AG20443 (cell line): ENCODE measurements at regions not wholly inside any gene's neighbourhood (a gene's known extent, or its start where the extent isn't known, plus 50 kb on each side); places are given as distances from the start of the nearest gene placed in this dataset.
"Not testable (repeated sequence)": the region's sequence is repeated elsewhere in the genome, so short reads cannot be mapped to it uniquely, and the experiment has no call there.

Source experiments
- DNase-seq: peaks from one replicate; pipeline ENCODE4 v3.0.0; 2012; ENCODE audit warnings: low spot score, mixed read lengths

- DNase-seq: no peak
Observed at GRCh38 chr2:52294628-52295027, 1262.7 kb upstream of the NRXN1 start.

DNA sequence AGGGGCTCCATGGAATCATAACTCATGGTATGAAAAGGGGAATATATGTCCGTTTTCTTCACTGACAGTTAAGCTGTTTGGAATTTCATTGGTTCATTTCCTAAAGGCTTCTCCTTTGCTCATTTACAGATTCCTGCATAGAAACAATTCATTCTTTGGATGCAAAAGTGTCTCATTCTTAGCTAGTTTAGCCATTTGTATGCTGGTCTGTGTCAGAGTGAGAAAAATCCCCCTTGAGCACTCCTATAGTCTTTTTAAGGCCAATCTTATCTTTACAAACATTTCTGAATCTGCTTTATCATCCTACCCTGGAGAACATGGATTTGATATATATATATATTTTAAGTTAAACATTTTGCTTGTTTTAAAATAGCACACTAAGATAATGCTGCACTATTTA lies 1260.9 kb upstream of the NRXN1 start:
- no peak for DNase-seq

DNA sequence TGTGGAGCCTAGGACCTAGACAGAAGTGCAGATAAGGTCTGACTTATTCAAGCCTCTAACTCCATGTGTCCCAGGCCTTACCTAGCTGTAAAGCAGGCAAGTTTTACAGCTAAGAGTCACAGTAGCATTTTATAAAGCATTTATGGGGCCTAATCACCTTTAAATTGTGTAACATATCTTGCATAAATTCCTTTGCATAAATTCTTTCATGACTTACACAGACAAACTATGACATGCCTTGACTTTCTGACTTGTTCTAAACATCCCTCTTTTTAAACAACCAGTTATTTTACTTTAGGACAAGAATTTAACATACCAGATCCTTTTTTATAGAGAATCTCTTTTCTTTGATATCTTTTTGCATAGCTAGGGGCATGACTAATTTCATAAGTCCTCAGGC lies 1257.8 kb upstream of the NRXN1 start:
- no peak for DNase-seq

- DNase-seq: no peak
Observed at GRCh38 chr2:52288596-52288995, 1256.7 kb upstream of the NRXN1 start.

GRCh38 chr2:52269696-52270485 lies 1238.0 kb upstream of the NRXN1 start:
- no peak for DNase-seq

GRCh38 chr2:52264911-52265310 lies 1233.0 kb upstream of the NRXN1 start:
- no peak for DNase-seq

DNA sequence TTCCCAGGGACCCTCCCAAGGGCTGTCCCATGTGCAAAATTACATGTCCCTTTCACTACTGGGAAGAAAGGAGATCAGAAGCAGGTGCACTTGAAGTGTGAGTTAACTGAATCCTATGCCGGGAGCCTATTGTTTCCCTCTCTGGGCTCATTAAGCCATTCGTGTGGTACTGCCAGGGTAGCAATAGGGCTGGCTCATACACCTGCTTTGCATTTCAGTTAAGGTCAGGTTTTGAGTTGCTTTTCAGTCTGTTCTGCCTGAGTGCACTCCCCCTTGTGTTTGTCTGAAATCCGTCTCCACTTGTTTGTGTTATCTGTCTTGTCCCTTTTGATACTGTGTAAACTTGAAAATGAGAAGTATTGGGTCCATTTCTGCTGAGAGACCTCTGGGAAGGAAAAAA lies 1232.6 kb upstream of the NRXN1 start:
- no peak for DNase-seq

- no peak for DNase-seq
Observed at GRCh38 chr2:52260904-52261303, 1229.0 kb upstream of the NRXN1 start.

GRCh38 chr2:52258967-52259366 lies 1227.0 kb upstream of the NRXN1 start:
- DNase-seq: not testable (repeated sequence)

- no peak for DNase-seq
Observed at GRCh38 chr2:52258038-52258437, 1226.1 kb upstream of the NRXN1 start.

DNA sequence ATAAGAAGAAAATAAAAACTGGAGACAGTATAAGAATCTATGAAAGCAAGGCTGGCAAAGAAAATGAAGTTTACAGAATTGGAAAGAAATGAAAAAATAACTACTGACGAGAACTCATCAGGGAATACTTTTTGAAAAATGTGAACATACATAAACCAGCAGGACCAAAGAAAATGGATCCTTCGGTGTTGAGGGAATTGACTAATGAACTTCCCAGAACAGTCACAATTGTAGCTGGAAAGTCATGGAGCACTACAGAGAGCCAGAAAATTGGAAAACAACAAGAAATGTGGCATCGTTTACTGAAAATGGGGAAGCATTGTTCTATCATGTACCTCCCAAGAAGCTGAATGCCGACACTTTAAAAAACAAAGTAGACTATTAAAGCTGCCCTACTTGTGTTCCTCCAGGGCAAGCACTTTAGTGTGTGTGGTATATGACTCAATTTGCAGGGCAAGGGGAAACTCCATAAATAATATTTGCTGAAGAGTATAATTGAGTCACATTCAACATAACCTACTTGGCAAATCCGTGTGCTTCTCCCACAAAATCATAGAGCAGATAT lies 1221.6 kb upstream of the NRXN1 start:
- no peak for DNase-seq

DNA sequence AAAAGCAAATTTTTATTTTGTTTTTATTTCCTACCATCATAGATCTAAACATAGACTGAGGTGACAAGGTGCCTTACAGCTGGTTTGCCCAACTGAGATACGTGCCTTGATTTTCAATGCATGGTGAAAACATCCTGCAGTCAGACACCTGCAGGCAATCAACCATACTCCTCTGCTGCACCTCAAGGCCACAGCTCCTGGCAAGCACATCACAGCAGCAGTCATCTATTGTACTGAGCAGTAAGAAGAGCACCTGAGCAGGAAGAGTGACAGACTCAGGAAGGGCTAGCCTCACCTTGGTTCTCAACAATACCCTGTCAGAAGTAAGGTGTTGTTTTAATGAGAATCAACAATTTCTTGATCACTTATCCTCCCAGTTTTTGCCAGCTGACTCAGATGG lies 1206.8 kb upstream of the NRXN1 start:
- no peak for DNase-seq

GRCh38 chr2:52222128-52222527 lies 1190.2 kb upstream of the NRXN1 start:
- no peak for DNase-seq

GRCh38 chr2:52220393-52220792 lies 1188.5 kb upstream of the NRXN1 start:
- DNase-seq: no peak

DNA sequence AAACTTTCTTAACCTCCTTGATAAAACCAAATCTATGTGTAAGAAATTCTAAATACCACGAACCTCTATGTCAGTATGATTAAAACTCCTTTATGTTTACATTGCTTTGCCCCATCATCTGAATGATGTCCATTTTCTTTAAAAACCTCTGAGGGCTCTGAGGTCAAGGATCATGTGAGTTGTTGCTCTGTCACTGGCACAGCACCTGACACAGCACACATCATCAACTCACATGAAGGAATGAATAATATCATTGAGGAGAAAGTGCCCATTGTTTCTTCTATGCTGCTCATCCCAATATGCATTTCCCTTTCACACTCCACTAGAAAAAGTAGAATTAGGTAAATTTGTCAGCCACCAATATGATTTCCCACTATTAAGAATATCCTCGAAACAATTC lies 1178.7 kb upstream of the NRXN1 start:
- DNase-seq: no peak

GRCh38 chr2:52210161-52210560 lies 1178.2 kb upstream of the NRXN1 start:
- DNase-seq: no peak

- no peak for DNase-seq
Observed at GRCh38 chr2:52194342-52194741, 1162.4 kb upstream of the NRXN1 start.

DNA sequence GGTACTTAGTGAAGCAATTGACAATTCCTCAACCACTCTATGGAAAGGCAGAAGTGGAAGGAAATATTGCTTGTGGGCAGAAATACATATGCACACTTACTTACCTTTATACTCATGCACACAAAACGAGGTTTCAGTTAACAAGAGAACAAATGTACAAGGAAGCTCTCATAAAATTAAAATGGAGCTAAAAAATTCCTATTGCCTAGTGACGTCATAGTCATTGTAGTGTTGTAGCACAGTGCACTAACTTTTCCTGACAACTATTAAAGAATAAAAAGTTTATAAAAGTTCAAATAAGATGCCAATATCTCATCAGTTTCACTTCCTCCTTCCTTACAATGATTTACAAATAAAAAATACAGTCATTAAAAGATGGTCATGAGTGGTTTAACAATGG lies 1161.9 kb upstream of the NRXN1 start:
- no peak for DNase-seq

DNA sequence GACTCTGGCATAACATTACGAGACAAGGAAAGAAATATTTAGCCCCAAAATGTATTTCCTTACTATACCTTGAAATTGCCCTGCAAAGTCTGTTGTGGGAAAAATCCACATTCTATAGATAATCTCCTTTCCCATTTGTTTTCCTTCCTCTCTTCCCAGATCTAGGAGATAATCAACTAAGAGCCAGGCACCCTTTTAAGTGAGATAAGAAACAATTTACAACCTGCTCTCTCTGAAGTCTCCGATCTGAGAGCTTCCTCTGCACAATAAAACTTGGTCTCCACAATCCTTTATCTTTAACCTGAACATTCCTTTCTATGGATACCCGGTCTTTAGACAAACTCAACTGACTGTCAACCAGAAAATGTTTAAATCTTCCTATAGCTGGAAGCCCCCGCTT lies 1160.7 kb upstream of the NRXN1 start:
- DNase-seq: no peak

GRCh38 chr2:52181080-52181479 lies 1149.1 kb upstream of the NRXN1 start:
- DNase-seq: no peak

- no peak for DNase-seq
Observed at GRCh38 chr2:52178845-52179244, 1146.9 kb upstream of the NRXN1 start.

GRCh38 chr2:52145005-52145404 lies 1113.1 kb upstream of the NRXN1 start:
- DNase-seq: no peak

DNA sequence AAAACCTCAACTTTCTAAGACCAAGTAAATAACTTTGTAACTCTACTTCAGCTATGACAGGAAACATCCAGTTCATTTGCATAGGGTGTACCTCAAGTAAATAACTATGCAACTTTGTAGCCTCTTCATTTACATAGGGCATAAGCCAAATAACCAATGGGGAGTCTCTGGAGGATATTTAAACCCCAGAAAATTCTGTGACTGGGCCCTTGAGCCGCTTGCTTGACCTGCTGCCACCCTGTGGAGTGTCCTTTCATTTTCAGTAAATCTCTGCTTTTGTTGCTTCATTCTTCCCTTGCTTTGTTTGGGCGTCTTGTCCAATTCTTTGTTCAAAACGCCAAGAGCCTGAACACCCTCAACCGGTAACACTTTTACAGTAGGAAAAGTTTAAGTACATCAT lies 1112.7 kb upstream of the NRXN1 start:
- no peak for DNase-seq

DNA sequence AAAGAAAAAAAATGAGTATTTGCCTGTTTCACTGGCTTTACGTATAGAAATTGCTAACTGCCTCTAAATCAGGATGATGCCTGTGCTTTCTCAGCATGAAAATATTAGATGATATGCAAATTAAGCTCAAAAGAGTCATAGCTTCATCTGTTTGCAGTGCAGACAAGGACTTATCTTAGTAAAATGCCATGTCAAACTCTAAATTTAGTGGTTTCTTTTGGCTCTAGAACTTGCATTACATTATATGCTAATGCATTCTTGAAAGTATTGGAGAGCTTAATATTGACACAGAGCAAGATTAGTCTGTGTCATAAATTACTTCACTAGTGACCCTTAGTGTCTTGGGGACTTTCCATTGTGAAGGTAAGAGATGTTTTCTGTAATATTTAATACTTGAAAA lies 1109.1 kb upstream of the NRXN1 start:
- DNase-seq: no peak
